HEK293 (cell line): ENCODE measurements at regions not wholly inside any gene's neighbourhood (a gene's known extent, or its start where the extent isn't known, plus 50 kb on each side); places are given as distances from the start of the nearest gene placed in this dataset.

Experiments
- CTCF ChIA-PET: fragments of 350-600 bp; formaldehyde crosslinking; extraction: SDS; loops from one replicate; lab custom pipeline; 2021; ENCODE audit warnings: antibody characterized with exemption; lab: Yijun Ruan, JAX
- POLR2A ChIA-PET: fragments of 300-600 bp; formaldehyde crosslinking; extraction: SDS; loops from one replicate; lab custom pipeline; 2020; ENCODE audit warnings: antibody characterized with exemption, inconsistent platforms; lab: Yijun Ruan, JAX
- H3K27ac ChIP-seq: fragments of 200-500 bp; sonication (Bioruptor generic); 2 replicates; pipeline ENCODE4 v1.5.1; 2014; ENCODE audit warnings: low read depth, low read length, control low read depth, inconsistent platforms; ENCODE audit errors: extremely low read depth
- H3K36me3 ChIP-seq, 2 experiments: fragments of 200-500 bp in 1 of 2; sonication (Bioruptor generic) in 1 of 2; 1 replicate in 1 of 2; 2 replicates in 1 of 2; pipeline ENCODE4 v1.5.1; 2014 to 2017; ENCODE audit warnings: inconsistent platforms in 2 of 2, low read length in 2 of 2; ENCODE audit not compliant: control insufficient read depth in 2 of 2, insufficient read depth in 1 of 2
- H3K4me1 ChIP-seq: fragments of 200-500 bp; sonication (Bioruptor generic); 2 replicates; pipeline ENCODE4 v1.5.1; 2014; ENCODE audit warnings: mild to moderate bottlenecking, low read length, inconsistent platforms; ENCODE audit not compliant: control insufficient read depth, insufficient read depth
- H3K4me3 ChIP-seq: 2 replicates; pipeline ENCODE4 v1.5.1; 2011; ENCODE audit warnings: low read depth, mild to moderate bottlenecking, control low read depth, low read length, moderate library complexity
- H3K9me3 ChIP-seq: fragments of 200-500 bp; sonication (Bioruptor generic); 2 replicates; pipeline ENCODE4 v1.5.1; 2014; ENCODE audit warnings: low read depth, low read length, inconsistent platforms; ENCODE audit not compliant: control insufficient read depth, insufficient read depth
- ATF2 ChIP-seq: fragments of 450-650 bp; formaldehyde crosslinking; IDR thresholded peaks from 2 replicates; pipeline ENCODE4 v1.5.1; 2016; ENCODE audit warnings: missing biosample characterization, missing genetic modification characterization, low read depth
- BCL6B ChIP-seq: fragments of 450-650 bp; formaldehyde crosslinking; IDR thresholded peaks from 2 replicates; pipeline ENCODE4 v1.5.1; 2017; ENCODE audit warnings: missing biosample characterization, missing genetic modification characterization
- GLIS2 ChIP-seq: fragments of 450-650 bp; formaldehyde crosslinking; IDR thresholded peaks from 2 replicates; pipeline ENCODE4 v1.5.1; 2016; ENCODE audit warnings: missing biosample characterization, missing genetic modification characterization
- INSM2 ChIP-seq: fragments of 450-650 bp; formaldehyde crosslinking; IDR thresholded peaks from 2 replicates; pipeline ENCODE4 v1.5.1; 2016; ENCODE audit warnings: missing biosample characterization, missing genetic modification characterization
- KLF1 ChIP-seq: fragments of 450-650 bp; formaldehyde crosslinking; IDR thresholded peaks from 2 replicates; pipeline ENCODE4 v1.5.1; 2016; ENCODE audit warnings: missing biosample characterization, missing genetic modification characterization
- PATZ1 ChIP-seq: fragments of 450-650 bp; formaldehyde crosslinking; IDR thresholded peaks from 2 replicates; pipeline ENCODE4 v1.5.1; 2016; ENCODE audit warnings: missing biosample characterization, missing genetic modification characterization
- PRDM4 ChIP-seq: fragments of 450-650 bp; formaldehyde crosslinking; IDR thresholded peaks from 2 replicates; pipeline ENCODE4 v1.5.1; 2017; ENCODE audit warnings: missing biosample characterization, missing genetic modification characterization
- SP2 ChIP-seq: fragments of 450-650 bp; formaldehyde crosslinking; IDR thresholded peaks from 2 replicates; pipeline ENCODE4 v1.5.1; 2016; ENCODE audit warnings: missing biosample characterization, missing genetic modification characterization
- ZBTB10 ChIP-seq: fragments of 450-650 bp; formaldehyde crosslinking; IDR thresholded peaks from 2 replicates; pipeline ENCODE4 v1.5.1; 2016; ENCODE audit warnings: missing biosample characterization, missing genetic modification characterization
- ZNF302 ChIP-seq: fragments of 450-650 bp; formaldehyde crosslinking; IDR thresholded peaks from 2 replicates; pipeline ENCODE4 v1.5.1; 2016; ENCODE audit warnings: missing biosample characterization, missing genetic modification characterization, low read depth
- ZNF510 ChIP-seq: fragments of 450-650 bp; formaldehyde crosslinking; IDR thresholded peaks from 2 replicates; pipeline ENCODE4 v1.5.1; 2018; ENCODE audit warnings: mild to moderate bottlenecking, missing genetic modification characterization, missing biosample characterization; ENCODE audit not compliant: insufficient replicate concordance
- ZNF529 ChIP-seq: fragments of 450-650 bp; formaldehyde crosslinking; IDR thresholded peaks from 2 replicates; pipeline ENCODE4 v1.5.1; 2017; ENCODE audit warnings: missing genetic modification characterization, missing biosample characterization; ENCODE audit not compliant: insufficient replicate concordance
- ZNF596 ChIP-seq: fragments of 450-650 bp; IDR thresholded peaks from 2 replicates; pipeline ENCODE4 v1.5.0; 2018; ENCODE audit warnings: missing biosample characterization, mild to moderate bottlenecking, missing genetic modification characterization, moderate library complexity
- ZNF624 ChIP-seq: fragments of 450-650 bp; formaldehyde crosslinking; IDR thresholded peaks from 2 replicates; pipeline ENCODE4 v1.5.1; 2017; ENCODE audit warnings: missing biosample characterization, missing genetic modification characterization

- H3K4me1 ChIP-seq, result 0 out of 2 replicates have a peak, but pooled peaks cover 2% of the 10 kb centered on the region
- CTCF ChIA-PET, result interaction anchor here (0.7 kb wide), 1 partner anchor 34 kb away, joined by 3 read pairs; no protein-coding TSS in a partner anchor
- POLR2A ChIA-PET, result no interaction called here
- H3K27ac ChIP-seq, result no peak overlapping the region
- H3K9me3 ChIP-seq, result no peaks in the 10 kb centered on the region
- no peak overlapping the region for H3K4me3 ChIP-seq
- TF ChIP-seq ZBTB10 (tag by site-specific recombination) (no peak), ZNF529 (no peak), GLIS2 (tag by site-specific recombination) (no peak), ZNF624 (tag by site-specific recombination) (no peak), PATZ1 (no peak), ZNF596 (tag by site-specific recombination) (no peak), ATF2 (tag by site-specific recombination) (no peak), PRDM4 (tag by site-specific recombination) (no peak), SP2 (no peak), KLF1 (no peak), INSM2 (tag by site-specific recombination) (no peak)
- TF ChIP-seq, all 188 proteins: peak for 0
- H3K36me3 ChIP-seq, result no peaks in the 10 kb centered on the region
Measured at GRCh38 chr16:66137853-66138252, 228.6 kb upstream of the CDH5 start.

GRCh38 chr16:66136841-66137240, 229.7 kb upstream of the CDH5 start:
- H3K27ac ChIP-seq, result no peak overlapping the region
- H3K4me1 ChIP-seq, result 0 out of 2 replicates have a peak, but pooled peaks cover 2% of the 10 kb centered on the region
- ChIA-PET CTCF (no interaction called here), POLR2A (interaction anchor here (0.6 kb wide), 1 partner anchor 1015 kb away, joined by 4 read pairs; the partner anchor contains the start of gene CDH11)
- H3K36me3 ChIP-seq, result no peaks in the 10 kb centered on the region
- TF ChIP-seq ZNF510 (tag by site-specific recombination), result no peak
- no peak for TF ChIP-seq ZNF302 (tag by site-specific recombination)
- TF ChIP-seq BCL6B (tag by site-specific recombination), result no peak
- no peaks in the 10 kb centered on the region for H3K9me3 ChIP-seq
- no peak overlapping the region for H3K4me3 ChIP-seq
